Uterus (tissue), 2 donors: ENCODE measurements at regions not wholly inside any gene's neighbourhood (a gene's known extent, or its start where the extent isn't known, plus 50 kb on each side); places are given as distances from the start of the nearest gene placed in this dataset.

Experiments used
- CTCF ChIP-seq, 4 experiments: fragments of 200-600 bp in 2 of 4; fragments of 450-650 bp in 2 of 4; sonication (generic) in 2 of 4; IDR thresholded peaks; one replicate each; pipeline ENCODE4 v1.5.1; 2016 to 2019; ENCODE audit warnings: antibody characterized with exemption in 4 of 4, mild to moderate bottlenecking in 2 of 4, moderate library complexity in 1 of 4
- POLR2A ChIP-seq, 2 donors: fragments of 450-650 bp; IDR thresholded peaks; one replicate each; pipeline ENCODE4 v1.6.1; 2016; ENCODE audit warnings: antibody characterized with exemption in 2 of 2, mild to moderate bottlenecking in 1 of 2, moderate library complexity in 1 of 2

- TF ChIP-seq CTCF (IDR thresholded peaks at IDR 0.05), result no peak
- no peak for TF ChIP-seq POLR2A (IDR thresholded peaks at IDR 0.05)
Measured at GRCh38 chr10:8213735-8214134, 159.2 kb downstream of the GATA3 start.
